SIG-M5 treated with dmso at 0.1 percent for 504 hours (cell line): ENCODE measurements at regions not wholly inside any gene's neighbourhood (a gene's known extent, or its start where the extent isn't known, plus 50 kb on each side); places are given as distances from the start of the nearest gene placed in this dataset.
"Not testable (repeated sequence)": the region's sequence is repeated elsewhere in the genome, so short reads cannot be mapped to it uniquely, and the experiment has no call there.

Experiments used
- DNase-seq: peaks from one replicate; lab custom pipeline; 2025; ENCODE audit not compliant: unreplicated experiment; lab: John Stamatoyannopoulos, UW

GRCh38 chr11:109480251-109480650 is 58.3 kb downstream of the C11orf87 start:
- no peak for DNase-seq

GRCh38 chr11:109486129-109486528 is 64.1 kb downstream of the C11orf87 start:
- no peak for DNase-seq

- DNase-seq: no peak
Observed at GRCh38 chr11:109490953-109491635, 69.1 kb downstream of the C11orf87 start.

GRCh38 chr11:109506115-109506514 is 84.1 kb downstream of the C11orf87 start:
- no peak for DNase-seq

GRCh38 chr11:109507331-109507730 is 85.3 kb downstream of the C11orf87 start:
- DNase-seq: no peak

- no peak for DNase-seq
Observed at GRCh38 chr11:109507836-109508561, 86.0 kb downstream of the C11orf87 start.

GRCh38 chr11:109508943-109509342 is 87.0 kb downstream of the C11orf87 start:
- no peak for DNase-seq

- DNase-seq: no peak
Observed at GRCh38 chr11:109510316-109510715, 88.3 kb downstream of the C11orf87 start.

GRCh38 chr11:109511598-109511997 is 89.6 kb downstream of the C11orf87 start:
- DNase-seq: no peak

- DNase-seq: no peak
Observed at GRCh38 chr11:109512249-109512648, 90.3 kb downstream of the C11orf87 start.

- DNase-seq: no peak
Observed at GRCh38 chr11:109512680-109513079, 90.7 kb downstream of the C11orf87 start.

GRCh38 chr11:109514313-109515018 is 92.5 kb downstream of the C11orf87 start:
- DNase-seq: no peak

GRCh38 chr11:109519253-109519652 is 97.3 kb downstream of the C11orf87 start:
- no peak for DNase-seq

GRCh38 chr11:109521571-109522086 is 99.6 kb downstream of the C11orf87 start:
- no peak for DNase-seq

- no peak for DNase-seq
Observed at GRCh38 chr11:109522116-109522755, 100.2 kb downstream of the C11orf87 start.

GRCh38 chr11:109525636-109526035 is 103.6 kb downstream of the C11orf87 start:
- not testable (repeated sequence) for DNase-seq

GRCh38 chr11:109526061-109526460 is 104.1 kb downstream of the C11orf87 start:
- no peak for DNase-seq

GRCh38 chr11:109526931-109527330 is 104.9 kb downstream of the C11orf87 start:
- DNase-seq: no peak

- no peak for DNase-seq
Observed at GRCh38 chr11:109527496-109527895, 105.5 kb downstream of the C11orf87 start.

GRCh38 chr11:109547356-109548027 is 125.5 kb downstream of the C11orf87 start:
- DNase-seq: no peak

- no peak for DNase-seq
Observed at GRCh38 chr11:109552376-109552775, 130.4 kb downstream of the C11orf87 start.
